GM12891 (cell line): ENCODE measurements at regions not wholly inside any gene's neighbourhood (a gene's known extent, or its start where the extent isn't known, plus 50 kb on each side); places are given as distances from the start of the nearest gene placed in this dataset.

ENCODE experiments used
- DNase-seq: peaks from one replicate; pipeline ENCODE4 v3.0.0; 2011; ENCODE audit warnings: low spot score; ENCODE audit not compliant: insufficient read length
- FAIRE-seq: peaks from 2 replicates; lab custom pipeline; 2011; peaks lifted over from hg19 to GRCh38; lab: Jason Lieb, UNC
- PAX5 ChIP-seq: IDR thresholded peaks from 2 replicates; pipeline ENCODE4 v1.6.1; 2011; ENCODE audit warnings: low read length, moderate library complexity, mild to moderate bottlenecking; ENCODE audit not compliant: insufficient read depth, severe bottlenecking
- POLR2A ChIP-seq: IDR thresholded peaks from 2 replicates; pipeline ENCODE4 v1.6.1; 2011; ENCODE audit warnings: low read depth, low read length, control low read depth
- POLR2AphosphoS5 ChIP-seq: IDR thresholded peaks from 2 replicates; pipeline ENCODE4 v1.6.1; 2011; ENCODE audit warnings: low read depth, low read length, control low read depth
- POU2F2 ChIP-seq: IDR thresholded peaks from 2 replicates; pipeline ENCODE4 v1.6.1; 2011; ENCODE audit warnings: low read depth, mild to moderate bottlenecking, control low read depth, low read length, moderate library complexity
- SPI1 ChIP-seq: IDR thresholded peaks from 2 replicates; pipeline ENCODE4 v1.6.1; 2011; ENCODE audit warnings: low read depth, low read length, control low read depth
- TAF1 ChIP-seq: IDR thresholded peaks from 2 replicates; pipeline ENCODE4 v1.6.1; 2011; ENCODE audit warnings: low read depth, low read length, control low read depth

DNA sequence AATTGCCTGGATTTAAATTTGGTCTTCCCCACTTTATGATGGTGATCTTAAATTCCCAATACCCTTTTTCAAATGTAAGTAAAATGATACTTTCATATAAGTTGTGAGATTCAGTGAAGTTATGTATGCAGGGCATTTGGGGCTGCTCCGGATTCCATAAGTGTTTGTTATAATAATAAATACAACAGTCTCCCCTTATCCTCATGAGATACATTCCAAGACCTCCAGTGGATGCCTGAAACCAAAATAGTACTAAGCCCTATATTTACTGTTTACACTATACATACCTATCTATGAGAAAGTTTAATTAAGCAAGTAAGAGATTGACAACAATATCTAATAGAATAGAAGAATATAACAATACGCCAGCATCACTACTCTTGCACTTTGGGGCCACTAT, 2237.8 kb downstream of the PCDH9 start:
- TF ChIP-seq POU2F2 (no peak), SPI1 (no peak), POLR2AphosphoS5 (no peak), TAF1 (no peak), POLR2A (no peak), PAX5 (no peak)
- FAIRE-seq (no peak), DNase-seq (no peak)

DNA sequence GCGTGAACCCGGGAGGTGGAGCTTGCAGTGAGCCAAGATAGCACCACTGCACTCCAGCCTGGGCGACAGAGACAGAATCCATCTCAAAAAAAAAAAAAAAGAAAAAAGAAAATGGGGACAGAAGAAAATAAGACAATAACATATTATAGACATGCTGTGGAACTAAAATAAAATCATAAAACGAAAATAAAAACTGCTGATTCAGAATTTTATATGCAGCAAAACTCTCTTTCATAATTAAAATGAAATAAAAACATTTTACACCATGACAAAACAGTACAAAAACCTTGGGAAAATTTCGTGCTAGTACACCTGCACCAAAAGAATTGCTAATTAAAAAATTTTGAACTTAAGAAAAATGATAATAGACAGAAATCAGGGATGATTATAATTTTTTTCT, 2245.1 kb downstream of the PCDH9 start:
- DNase-seq (no peak), FAIRE-seq (no peak)
- TF ChIP-seq SPI1 = no peak
- no peak for TF ChIP-seq POU2F2
- no peak for TF ChIP-seq PAX5
- TF ChIP-seq POLR2A = no peak
- no peak for TF ChIP-seq TAF1
- TF ChIP-seq POLR2AphosphoS5 = no peak

DNA sequence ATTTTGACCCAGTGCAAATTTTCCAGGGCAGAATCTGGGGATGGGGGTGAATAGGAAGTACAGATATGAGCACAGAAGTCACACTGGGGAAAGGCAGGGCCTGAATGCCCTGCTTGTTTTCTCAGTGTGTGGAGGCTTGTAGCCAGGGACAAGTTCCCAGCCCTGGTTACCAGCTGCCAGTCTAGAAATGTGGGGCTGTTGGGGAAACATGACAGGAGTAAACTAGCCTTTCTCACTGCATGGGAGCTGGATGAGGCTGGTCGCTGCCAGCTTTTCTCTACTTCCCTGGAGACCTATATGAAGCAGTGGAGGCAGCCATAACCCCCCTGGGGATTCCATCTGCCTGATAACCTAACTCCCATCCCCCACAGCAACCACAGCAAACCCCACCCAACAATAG, 2267.7 kb downstream of the PCDH9 start:
- FAIRE-seq (no peak), DNase-seq (no peak)
- TF ChIP-seq POLR2A (no peak), PAX5 (no peak), POLR2AphosphoS5 (no peak), SPI1 (no peak), TAF1 (no peak), POU2F2 (no peak)

DNA sequence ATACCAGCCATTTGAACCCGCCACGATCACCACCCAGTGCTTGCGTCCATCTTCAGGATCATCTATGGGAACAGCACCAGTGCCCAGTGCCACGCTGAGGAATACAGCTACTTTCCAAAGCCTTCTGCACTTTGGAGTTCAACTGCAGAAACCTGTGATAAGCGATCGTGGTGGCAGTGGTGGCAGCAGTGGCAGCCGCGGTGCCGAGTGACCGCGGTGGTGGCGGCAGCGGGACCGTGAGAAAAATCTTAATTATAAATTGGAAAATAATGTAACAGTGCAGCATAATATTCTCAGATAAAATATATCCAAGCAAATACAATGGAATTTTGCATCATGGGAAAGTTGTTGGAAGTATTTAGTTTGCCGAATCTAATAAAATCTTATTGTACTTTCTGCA, 2270.9 kb downstream of the PCDH9 start:
- no peak for TF ChIP-seq POLR2AphosphoS5
- TF ChIP-seq TAF1 = no peak
- TF ChIP-seq PAX5 = no peak
- TF ChIP-seq POU2F2 = no peak
- no peak for TF ChIP-seq POLR2A
- no peak for TF ChIP-seq SPI1
- no peak for FAIRE-seq

DNA sequence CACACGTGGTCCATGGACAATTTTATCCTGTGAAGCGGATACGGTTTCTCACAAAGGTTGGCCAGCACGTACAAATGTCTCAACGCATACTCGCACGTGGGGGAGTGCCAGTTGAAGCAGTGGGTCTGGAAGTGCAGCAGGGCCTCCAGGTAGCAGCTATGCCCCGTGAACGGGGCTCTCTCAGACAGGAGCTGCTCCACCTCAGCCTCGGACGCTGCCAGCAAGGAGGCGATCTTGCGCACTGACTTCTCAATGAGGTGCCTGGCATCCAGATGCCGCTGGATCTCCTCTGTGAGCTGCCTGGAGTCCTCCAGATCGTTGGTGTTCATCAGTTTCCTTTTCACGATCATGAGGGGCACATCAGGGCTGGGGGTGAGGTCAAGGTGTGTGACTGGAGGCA, 2272.0 kb downstream of the PCDH9 start:
- DNase-seq (no peak), FAIRE-seq (no peak)
- TF ChIP-seq SPI1 = no peak
- TF ChIP-seq POU2F2 = no peak
- no peak for TF ChIP-seq TAF1
- no peak for TF ChIP-seq POLR2A

More for the DNA sequence above, 2270.9 kb downstream of the PCDH9 start:
- DNase-seq = no peak

DNA sequence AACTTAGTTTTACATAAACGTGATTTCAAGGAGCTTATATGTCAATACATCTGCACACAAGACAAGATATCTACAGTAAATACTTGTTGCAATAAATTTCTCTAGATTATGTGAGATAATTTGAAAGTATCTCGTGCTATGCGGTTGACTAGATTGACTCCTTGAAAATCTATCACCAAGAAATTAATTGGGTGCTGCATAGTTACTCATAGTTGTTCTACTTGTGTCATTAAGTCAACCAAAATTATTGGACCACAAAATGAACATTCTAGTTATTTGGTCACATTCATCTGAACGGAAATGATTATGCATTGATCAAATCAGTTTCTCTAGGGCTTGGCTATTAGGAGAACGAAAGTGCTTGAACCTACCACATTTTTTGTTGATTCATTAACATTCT, 2291.5 kb downstream of the PCDH9 start:
- FAIRE-seq (no peak), DNase-seq (no peak)
- no peak for TF ChIP-seq SPI1
- no peak for TF ChIP-seq POLR2A
- no peak for TF ChIP-seq PAX5
- TF ChIP-seq TAF1 = no peak
- TF ChIP-seq POLR2AphosphoS5 = no peak
- no peak for TF ChIP-seq POU2F2

DNA sequence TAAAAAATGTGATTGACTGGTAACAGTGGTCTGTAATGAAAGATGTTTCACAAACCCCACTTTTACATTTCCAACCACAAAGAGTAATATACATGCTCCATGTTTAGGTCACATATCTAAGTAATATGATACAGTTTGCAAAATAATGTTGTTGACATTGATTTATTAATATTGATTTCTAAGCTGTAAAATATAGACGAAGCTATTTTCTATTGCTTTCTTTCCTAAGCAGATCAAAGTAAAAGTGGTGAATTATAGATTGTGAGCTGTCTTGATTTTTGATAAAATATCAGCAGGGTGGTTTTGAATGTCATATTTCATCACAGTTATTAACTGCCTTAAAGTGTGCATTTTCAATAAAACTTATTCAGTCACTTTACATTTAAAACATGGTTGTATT, 2292.8 kb downstream of the PCDH9 start:
- DNase-seq = no peak
- FAIRE-seq = no peak
- TF ChIP-seq POU2F2 = no peak
- no peak for TF ChIP-seq SPI1
- TF ChIP-seq TAF1 = no peak

DNA sequence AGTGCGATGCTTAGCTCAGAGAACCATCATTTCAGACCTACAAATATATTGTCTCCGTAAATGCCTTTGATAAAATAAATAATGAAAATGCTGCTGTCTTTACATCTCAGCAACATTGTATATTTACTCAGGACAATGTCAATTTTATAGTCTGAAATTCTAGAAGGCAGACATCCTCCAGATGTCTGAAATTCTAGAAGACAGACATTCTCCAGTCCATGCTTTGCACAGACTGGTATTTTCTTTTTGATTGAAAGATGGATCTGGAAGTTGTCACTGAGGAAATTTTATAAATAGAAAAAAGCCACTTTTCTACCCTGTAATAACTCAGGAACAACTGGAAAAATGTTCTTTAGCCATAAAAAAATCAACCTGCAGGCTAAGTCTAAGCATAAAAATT, 2293.3 kb downstream of the PCDH9 start:
- FAIRE-seq = no peak
- DNase-seq = no peak
- no peak for TF ChIP-seq POLR2AphosphoS5
- no peak for TF ChIP-seq PAX5
- TF ChIP-seq POU2F2 = no peak
- TF ChIP-seq POLR2A = no peak
- no peak for TF ChIP-seq TAF1
- no peak for TF ChIP-seq SPI1

DNA sequence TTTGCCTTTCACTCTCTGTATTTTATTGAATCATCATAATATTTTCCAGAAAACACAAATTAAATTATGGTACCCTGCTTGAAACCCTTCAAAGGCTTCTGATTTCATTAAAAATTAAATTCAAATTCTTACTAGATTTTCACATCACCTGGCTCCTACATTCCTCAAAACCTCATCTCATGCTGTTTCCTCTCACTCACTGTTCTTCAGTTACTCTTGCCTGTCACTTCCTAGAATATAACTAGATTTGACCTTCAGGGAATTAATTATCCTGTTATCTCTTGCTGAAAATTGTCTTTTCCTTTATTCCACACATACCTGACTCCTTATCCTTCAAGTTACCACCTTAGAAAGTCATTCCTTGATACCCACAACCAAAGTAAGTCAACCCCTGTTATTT, 2294.7 kb downstream of the PCDH9 start:
- TF ChIP-seq POLR2A (no peak), POLR2AphosphoS5 (no peak), POU2F2 (no peak), TAF1 (no peak), PAX5 (no peak), SPI1 (no peak)
- FAIRE-seq (no peak), DNase-seq (no peak)

DNA sequence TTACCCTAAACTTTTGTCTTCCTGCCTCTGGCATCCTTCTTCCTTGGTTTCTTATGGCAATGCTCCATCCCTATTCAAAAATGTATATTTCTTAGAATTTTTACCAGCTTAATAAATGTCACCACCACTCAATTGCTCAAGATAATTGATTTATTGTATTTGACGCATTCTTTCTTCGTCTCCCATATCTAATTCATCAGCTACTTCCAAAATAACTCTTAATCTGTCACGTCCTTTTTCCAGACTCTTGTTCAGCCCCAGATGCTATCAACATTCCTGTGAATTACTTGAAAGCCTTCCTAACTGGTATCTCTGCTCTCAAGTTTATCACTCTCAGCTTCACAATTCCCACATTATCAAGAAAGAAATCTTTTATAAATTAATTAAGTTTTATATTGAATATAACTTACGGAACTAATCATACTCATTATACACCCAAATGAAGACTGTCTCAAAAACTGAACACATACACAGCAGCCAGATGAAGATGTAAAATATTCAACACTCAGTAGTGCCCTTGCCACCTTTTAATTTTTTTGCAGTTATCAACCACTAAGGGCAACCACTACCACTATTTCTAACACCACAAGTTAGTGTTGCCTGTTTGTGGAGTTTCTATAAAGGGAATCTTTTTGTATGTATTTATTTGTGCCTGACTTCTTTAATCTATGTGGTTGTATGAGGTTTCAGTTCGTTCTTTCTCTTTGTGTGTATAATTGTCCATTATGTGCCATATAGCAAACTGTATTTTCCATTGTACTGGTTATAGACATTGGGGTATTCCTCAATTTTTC, 2295.4 kb downstream of the PCDH9 start:
- no peak for DNase-seq
- TF ChIP-seq POLR2AphosphoS5 (no peak), SPI1 (no peak), POU2F2 (no peak), PAX5 (no peak), POLR2A (no peak), TAF1 (no peak)
- no peak for FAIRE-seq
